ENCODE measurements at regions not wholly inside any gene's neighbourhood (a gene's known extent, or its start where the extent isn't known, plus 50 kb on each side); places are given as distances from the start of the nearest gene placed in this dataset.
"Not testable (repeated sequence)": the region's sequence is repeated elsewhere in the genome, so short reads cannot be mapped to it uniquely, and the experiment has no call there.

GRCh38 chr21:38631676-38632075 is 133.4 kb upstream of the ERG start:
- no peak for DNase-seq
- H3K4me2 ChIP-seq (ENCODE audit: low read depth, low read length): no peak overlapping the region
- H3F3A ChIP-seq (ENCODE audit: insufficient read depth, low read length): no peaks in the 10 kb centered on the region
- no peak overlapping the region for H3K4me3 ChIP-seq (ENCODE audit: low read length)
- H3K4me1 ChIP-seq (ENCODE audit: low read length): no peaks in the 10 kb centered on the region
- no peaks in the 10 kb centered on the region for H4K20me1 ChIP-seq (ENCODE audit: insufficient read depth, low read length)
- no peak overlapping the region for H3K27ac ChIP-seq (ENCODE audit: low read length)
- H3K36me3 ChIP-seq (replicated peaks; ENCODE audit: insufficient read depth, low read length): no peaks in the 10 kb centered on the region
- no peaks in the 10 kb centered on the region for H3K79me2 ChIP-seq (ENCODE audit: low read length)
- H3K9ac ChIP-seq (ENCODE audit: low read length): no peak overlapping the region
- no peak for TF ChIP-seq EZH2 (optimal IDR thresholded peaks at IDR 0.05; ENCODE audit: low read depth, low read length)
- TF ChIP-seq CTCF (IDR thresholded peaks at IDR 0.05; ENCODE audit: low read length): no peak
- no peak for TF ChIP-seq EZH2phosphoT487 (IDR thresholded peaks at IDR 0.05; ENCODE audit: low read length)
- no peaks in the 10 kb centered on the region for H3K9me2 ChIP-seq (replicated peaks; ENCODE audit: insufficient read depth, low read length)
- H2AFZ ChIP-seq (ENCODE audit: low read length): no peak overlapping the region
- H3K27me3 ChIP-seq (replicated peaks; ENCODE audit: insufficient read depth, low read length): no peaks in the 10 kb centered on the region
- H3K9me3 ChIP-seq (replicated peaks; ENCODE audit: insufficient read depth, low read length): no peaks in the 10 kb centered on the region

DNA sequence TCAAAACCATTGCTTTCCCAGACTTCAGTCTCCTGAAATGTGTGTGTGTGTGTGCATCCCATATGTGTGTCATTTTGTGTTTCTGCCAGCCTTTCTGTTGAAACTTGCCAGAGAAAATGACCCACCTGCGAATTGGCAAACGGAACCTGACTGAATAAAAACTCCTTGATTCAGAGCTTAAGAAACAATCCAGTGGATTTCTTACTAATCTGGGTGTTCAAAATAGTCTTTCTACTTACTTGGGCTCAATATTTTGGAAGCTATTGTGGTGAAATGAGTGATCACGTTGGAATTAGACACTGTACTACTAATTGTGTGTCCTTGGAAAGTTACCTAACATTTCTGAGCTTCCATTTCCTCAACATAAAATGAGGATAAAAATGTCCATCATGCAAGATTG is 138.9 kb upstream of the ERG start:
- Histone ChIP-seq H3K4me2 (ENCODE audit: low read depth, low read length) (no peak overlapping the region), H3K4me3 (ENCODE audit: low read length) (no peak overlapping the region), H3K36me3 (replicated peaks; ENCODE audit: insufficient read depth, low read length) (no peaks in the 10 kb centered on the region), H3K27me3 (replicated peaks; ENCODE audit: insufficient read depth, low read length) (no peaks in the 10 kb centered on the region), H3K27ac (ENCODE audit: low read length) (no peak overlapping the region), H3K9me3 (replicated peaks; ENCODE audit: insufficient read depth, low read length) (no peaks in the 10 kb centered on the region), H3K4me1 (ENCODE audit: low read length) (no peaks in the 10 kb centered on the region), H3K79me2 (ENCODE audit: low read length) (no peaks in the 10 kb centered on the region), H3K9me2 (replicated peaks; ENCODE audit: insufficient read depth, low read length) (no peaks in the 10 kb centered on the region), H4K20me1 (ENCODE audit: insufficient read depth, low read length) (no peaks in the 10 kb centered on the region), H3F3A (ENCODE audit: insufficient read depth, low read length) (no peaks in the 10 kb centered on the region), H3K9ac (ENCODE audit: low read length) (no peak overlapping the region), H2AFZ (ENCODE audit: low read length) (no peak overlapping the region)
- DNase-seq: no peak
- TF ChIP-seq EZH2phosphoT487 (IDR thresholded peaks at IDR 0.05; ENCODE audit: low read length): no peak
- no peak for TF ChIP-seq CTCF (IDR thresholded peaks at IDR 0.05; ENCODE audit: low read length)

DNA sequence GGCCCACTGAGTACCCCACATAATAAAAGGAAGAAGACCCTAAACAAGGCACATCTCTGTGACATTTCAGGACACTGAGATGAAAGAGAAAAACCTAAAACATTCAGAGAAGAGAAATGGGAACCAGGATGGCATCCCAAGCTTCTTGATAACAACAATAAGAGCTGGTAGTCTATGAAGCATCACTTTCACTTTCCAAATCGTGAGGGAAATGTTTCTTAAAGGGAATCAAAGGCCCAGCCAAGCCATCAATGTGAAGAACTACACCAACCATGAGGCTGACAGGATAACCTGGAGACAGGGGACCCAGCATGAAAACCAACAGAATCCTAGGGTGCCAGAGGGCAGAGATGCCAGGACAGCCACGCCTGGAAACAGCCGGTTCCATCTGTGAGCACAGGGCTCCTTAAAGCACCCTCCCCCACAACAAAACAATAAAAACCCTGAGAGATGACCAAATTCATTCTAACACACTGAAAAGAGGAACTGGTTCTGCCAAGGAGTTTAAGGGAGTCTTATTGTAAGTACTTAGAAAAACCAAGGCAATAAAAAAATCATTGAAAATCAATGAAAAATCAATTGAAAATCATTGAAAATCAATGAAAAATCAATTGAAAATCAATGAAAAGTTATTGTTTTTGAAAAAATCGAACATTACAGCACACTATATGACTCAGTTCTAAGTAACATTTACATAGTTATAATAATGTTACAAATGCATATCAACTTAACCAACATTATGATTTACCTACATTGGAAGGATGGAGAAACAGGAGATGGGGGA is 141.5 kb upstream of the ERG start:
- Histone ChIP-seq H3F3A (ENCODE audit: insufficient read depth, low read length) (no peaks in the 10 kb centered on the region), H3K79me2 (ENCODE audit: low read length) (no peaks in the 10 kb centered on the region), H3K9ac (ENCODE audit: low read length) (no peak overlapping the region), H3K4me2 (ENCODE audit: low read depth, low read length) (no peak overlapping the region), H2AFZ (ENCODE audit: low read length) (no peak overlapping the region), H3K4me3 (ENCODE audit: low read length) (no peak overlapping the region), H4K20me1 (ENCODE audit: insufficient read depth, low read length) (no peaks in the 10 kb centered on the region), H3K27ac (ENCODE audit: low read length) (no peak overlapping the region), H3K27me3 (replicated peaks; ENCODE audit: insufficient read depth, low read length) (no peaks in the 10 kb centered on the region), H3K36me3 (replicated peaks; ENCODE audit: insufficient read depth, low read length) (no peaks in the 10 kb centered on the region), H3K9me3 (replicated peaks; ENCODE audit: insufficient read depth, low read length) (no peaks in the 10 kb centered on the region), H3K4me1 (ENCODE audit: low read length) (no peaks in the 10 kb centered on the region), H3K9me2 (replicated peaks; ENCODE audit: insufficient read depth, low read length) (no peaks in the 10 kb centered on the region)
- DNase-seq: no peak
- no peak for TF ChIP-seq CTCF (IDR thresholded peaks at IDR 0.05; ENCODE audit: low read length)
- no peak for TF ChIP-seq EZH2 (optimal IDR thresholded peaks at IDR 0.05; ENCODE audit: low read depth, low read length)
- TF ChIP-seq EZH2phosphoT487 (IDR thresholded peaks at IDR 0.05; ENCODE audit: low read length): no peak

GRCh38 chr21:38640355-38640742 is 142.1 kb upstream of the ERG start:
- not testable (repeated sequence) for H3K4me1 ChIP-seq (ENCODE audit: low read length); H3K9me3 ChIP-seq (replicated peaks; ENCODE audit: insufficient read depth, low read length); H3K27me3 ChIP-seq (replicated peaks; ENCODE audit: insufficient read depth, low read length); H2AFZ ChIP-seq (ENCODE audit: low read length); H3F3A ChIP-seq (ENCODE audit: insufficient read depth, low read length); DNase-seq; H3K9ac ChIP-seq (ENCODE audit: low read length); H3K27ac ChIP-seq (ENCODE audit: low read length); H3K36me3 ChIP-seq (replicated peaks; ENCODE audit: insufficient read depth, low read length); H3K4me3 ChIP-seq (ENCODE audit: low read length); H3K4me2 ChIP-seq (ENCODE audit: low read depth, low read length); H4K20me1 ChIP-seq (ENCODE audit: insufficient read depth, low read length); H3K9me2 ChIP-seq (replicated peaks; ENCODE audit: insufficient read depth, low read length); H3K79me2 ChIP-seq (ENCODE audit: low read length)

Data from MM.1S (cell line).